Caco-2 (cell line): ENCODE measurements at regions not wholly inside any gene's neighbourhood (a gene's known extent, or its start where the extent isn't known, plus 50 kb on each side); places are given as distances from the start of the nearest gene placed in this dataset.

ENCODE experiments used
- BruUV-seq: library from RNA; stranded (reverse); fragments of 400-500 nt; replicated peaks from 2 replicates; lab custom pipeline; 2021; lab: Mats Ljungman, UMichigan
- CTCF ChIA-PET: fragments of 300-600 bp; sonication (Branson Sonifier 250); formaldehyde crosslinking; loops from one replicate; lab custom pipeline; 2022; ENCODE audit warnings: antibody characterized with exemption; lab: Charles Lee
- POLR2A ChIA-PET: fragments of 300-600 bp; sonication (Branson Sonifier 250); formaldehyde crosslinking; loops from one replicate; lab custom pipeline; 2022; ENCODE audit warnings: antibody characterized with exemption; lab: Charles Lee
- DNase-seq, 2 experiments: peaks; one replicate each; pipeline versions ENCODE4 v3.0.0 to v3.0.0-alpha.2; 2020 to 2022
- H3K27me3 ChIP-seq: replicated peaks from 2 replicates; pipeline ENCODE4 v1.6.0; 2011; ENCODE audit warnings: low read length; ENCODE audit not compliant: control insufficient read depth, insufficient read depth
- H3K36me3 ChIP-seq: 2 replicates; pipeline ENCODE4 v1.5.1; 2011; ENCODE audit warnings: low read length; ENCODE audit not compliant: control insufficient read depth, insufficient read depth
- H3K4me1 ChIP-seq: fragments of 250-450 bp; sonication (Bioruptor Pico); 2 replicates; pipeline ENCODE4 v1.5.1; 2020; ENCODE audit warnings: mild to moderate bottlenecking
- H3K4me3 ChIP-seq: 2 replicates; pipeline ENCODE4 v1.5.1; 2011; ENCODE audit warnings: low read depth, mild to moderate bottlenecking, control low read depth, low read length
- H3K9me3 ChIP-seq: fragments of 250-450 bp; sonication (Bioruptor Pico); 2 replicates; pipeline ENCODE4 v1.5.1; 2020; ENCODE audit warnings: mild to moderate bottlenecking, moderate library complexity
- H3K27ac Mint-ChIP-seq: one replicate; pipeline ENCODE4 v1.8.0; 2022; ENCODE audit warnings: mixed read lengths; ENCODE audit not compliant: unreplicated experiment
- H3K27me3 Mint-ChIP-seq: one replicate; pipeline ENCODE4 v1.8.0; 2022; ENCODE audit warnings: mixed read lengths; ENCODE audit not compliant: insufficient read depth, unreplicated experiment
- H3K36me3 Mint-ChIP-seq: one replicate; pipeline ENCODE4 v1.8.0; 2022; ENCODE audit warnings: mild to moderate bottlenecking, mixed read lengths; ENCODE audit not compliant: insufficient read depth, unreplicated experiment
- H3K4me1 Mint-ChIP-seq: one replicate; pipeline ENCODE4 v1.8.0; 2022; ENCODE audit warnings: low read depth, mixed read lengths; ENCODE audit not compliant: unreplicated experiment
- H3K4me3 Mint-ChIP-seq: one replicate; pipeline ENCODE4 v1.8.0; 2022; ENCODE audit warnings: mild to moderate bottlenecking, moderate library complexity, mixed read lengths; ENCODE audit not compliant: unreplicated experiment
- H3K9me3 Mint-ChIP-seq: one replicate; pipeline ENCODE4 v1.8.0; 2022; ENCODE audit warnings: mixed read lengths; ENCODE audit not compliant: unreplicated experiment
- CTCF ChIP-seq, 2 experiments: fragments of 200-600 bp in 1 of 2; IDR thresholded peaks; 1 replicate in 1 of 2; 2 replicates in 1 of 2; pipeline versions ENCODE4 v1.5.1 to v1.8.0; 2011 to 2022; ENCODE audit warnings: antibody characterized with exemption in 1 of 2, control low read depth in 1 of 2, inconsistent platforms in 1 of 2, low read depth in 1 of 2, low read length in 1 of 2, mild to moderate bottlenecking in 1 of 2, moderate library complexity in 1 of 2; ENCODE audit not compliant: insufficient read depth in 1 of 2, severe bottlenecking in 1 of 2, unreplicated experiment in 1 of 2
- intact Hi-C: fragments of 100-400 bp; cut with micrococcal nuclease; formaldehyde crosslinking; loops from one replicate; pipeline ENCODE4 v1.10.0; 2022; ENCODE audit not compliant: unreplicated experiment

GRCh38 chr4:187304133-187304532 lies 580.5 kb upstream of the FAT1 start:
- H3K9me3 Mint-ChIP-seq: no peaks in the 10 kb centered on the region
- no peaks in the 10 kb centered on the region for H3K36me3 ChIP-seq
- no peaks in the 10 kb centered on the region for H3K27me3 ChIP-seq
- H3K27ac Mint-ChIP-seq: no peak overlapping the region
- H3K36me3 Mint-ChIP-seq: no peaks in the 10 kb centered on the region
- CTCF ChIA-PET: no interaction called here
- BruUV-seq: no TSS peak
- no peaks in the 10 kb centered on the region for H3K9me3 ChIP-seq
- no peak for TF ChIP-seq CTCF (IDR thresholded peaks at IDR 0.05; ENCODE audit: insufficient read depth in 1 of 2, low read depth in 1 of 2, low read length in 1 of 2, severe bottlenecking in 1 of 2, unreplicated experiment in 1 of 2)
- H3K4me1 Mint-ChIP-seq: no peaks in the 10 kb centered on the region
- no peak overlapping the region for H3K4me3 ChIP-seq
- H3K4me1 ChIP-seq: no peaks in the 10 kb centered on the region
- no peak overlapping the region for H3K4me3 Mint-ChIP-seq
- no peak for DNase-seq
- POLR2A ChIA-PET: no interaction called here
- intact Hi-C loops: no loop called here
- H3K27me3 Mint-ChIP-seq: peaks cover 7% of the 10 kb centered on the region

- ChIA-PET POLR2A (no interaction called here), CTCF (no interaction called here)
- Mint-ChIP-seq H3K9me3 (no peaks in the 10 kb centered on the region), H3K36me3 (no peaks in the 10 kb centered on the region), H3K27ac (no peak overlapping the region), H3K4me1 (no peaks in the 10 kb centered on the region), H3K27me3 (peaks cover 8% of the 10 kb centered on the region), H3K4me3 (no peak overlapping the region)
- Histone ChIP-seq H3K9me3 (no peaks in the 10 kb centered on the region), H3K36me3 (no peaks in the 10 kb centered on the region), H3K4me1 (no peaks in the 10 kb centered on the region), H3K4me3 (no peak overlapping the region), H3K27me3 (no peaks in the 10 kb centered on the region)
- DNase-seq: no peak
- TF ChIP-seq CTCF (IDR thresholded peaks at IDR 0.05; ENCODE audit: insufficient read depth in 1 of 2, low read depth in 1 of 2, low read length in 1 of 2, severe bottlenecking in 1 of 2, unreplicated experiment in 1 of 2): no peak
- BruUV-seq: no TSS peak
- intact Hi-C loops: no loop called here
Observed at GRCh38 chr4:187307131-187307530, 583.5 kb upstream of the FAT1 start.

- no peaks in the 10 kb centered on the region for H3K36me3 Mint-ChIP-seq
- H3K4me1 Mint-ChIP-seq: no peaks in the 10 kb centered on the region
- no peak for DNase-seq
- no peak for TF ChIP-seq CTCF (IDR thresholded peaks at IDR 0.05; ENCODE audit: insufficient read depth in 1 of 2, low read depth in 1 of 2, low read length in 1 of 2, severe bottlenecking in 1 of 2, unreplicated experiment in 1 of 2)
- no peak overlapping the region for H3K4me3 Mint-ChIP-seq
- no peaks in the 10 kb centered on the region for H3K9me3 ChIP-seq
- no peak overlapping the region for H3K4me3 ChIP-seq
- ChIA-PET POLR2A (no interaction called here), CTCF (no interaction called here)
- H3K9me3 Mint-ChIP-seq: no peaks in the 10 kb centered on the region
- H3K4me1 ChIP-seq: no peaks in the 10 kb centered on the region
- no peak overlapping the region for H3K27ac Mint-ChIP-seq
- intact Hi-C loops: no loop called here
- H3K36me3 ChIP-seq: no peaks in the 10 kb centered on the region
- no TSS peak for BruUV-seq
- H3K27me3 ChIP-seq: no peaks in the 10 kb centered on the region
- peaks cover 8% of the 10 kb centered on the region for H3K27me3 Mint-ChIP-seq
Observed at GRCh38 chr4:187309456-187309855, 585.8 kb upstream of the FAT1 start.
